ENCODE measurements at regions not wholly inside any gene's neighbourhood (a gene's known extent, or its start where the extent isn't known, plus 50 kb on each side); places are given as distances from the start of the nearest gene placed in this dataset.

DNA sequence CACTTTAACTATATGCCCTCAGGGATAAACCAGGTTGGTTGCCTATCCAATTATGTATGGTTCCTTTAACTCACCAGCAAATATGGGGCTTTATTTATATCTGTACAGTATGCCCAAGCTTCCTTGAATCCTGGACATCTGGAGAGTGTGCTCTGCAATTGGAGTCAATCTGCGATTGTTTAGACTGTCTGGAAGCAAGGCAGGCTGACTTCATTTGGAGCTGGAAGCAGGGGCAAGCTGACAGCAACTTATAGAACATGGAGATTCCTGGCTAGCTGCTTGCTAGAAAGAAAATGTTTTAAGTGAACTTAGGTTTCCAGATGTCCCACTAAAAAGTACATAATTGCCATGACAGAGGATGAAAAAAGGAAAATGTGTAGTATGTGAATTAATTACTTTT lies 63.7 kb upstream of the TPRG1 start:
- no peak for ATAC-seq
- no peaks in the 10 kb centered on the region for H3K36me3 Mint-ChIP-seq
- no peaks in the 10 kb centered on the region for H3K4me1 Mint-ChIP-seq
- H3K4me3 Mint-ChIP-seq, result no peak overlapping the region
- H3K27me3 Mint-ChIP-seq, result no peaks in the 10 kb centered on the region
- H3K27ac Mint-ChIP-seq, result no peak overlapping the region
- H3K9me3 Mint-ChIP-seq, result no peaks in the 10 kb centered on the region

- H3K4me1 Mint-ChIP-seq, result no peaks in the 10 kb centered on the region
- no peaks in the 10 kb centered on the region for H3K9me3 Mint-ChIP-seq
- H3K27me3 Mint-ChIP-seq, result no peaks in the 10 kb centered on the region
- no peak overlapping the region for H3K27ac Mint-ChIP-seq
- no peak for ATAC-seq
- no peak overlapping the region for H3K4me3 Mint-ChIP-seq
- H3K36me3 Mint-ChIP-seq, result no peaks in the 10 kb centered on the region
Measured at GRCh38 chr3:189108735-189109134, 63.0 kb upstream of the TPRG1 start.

- no peaks in the 10 kb centered on the region for H3K27me3 Mint-ChIP-seq
- no peaks in the 10 kb centered on the region for H3K4me1 Mint-ChIP-seq
- no peak overlapping the region for H3K4me3 Mint-ChIP-seq
- H3K9me3 Mint-ChIP-seq, result no peaks in the 10 kb centered on the region
- no peaks in the 10 kb centered on the region for H3K36me3 Mint-ChIP-seq
- ATAC-seq, result no peak
- H3K27ac Mint-ChIP-seq, result no peak overlapping the region
Measured at GRCh38 chr3:189109145-189109544, 62.6 kb upstream of the TPRG1 start.

- Mint-ChIP-seq H3K4me3 (no peak overlapping the region), H3K36me3 (no peaks in the 10 kb centered on the region), H3K4me1 (no peaks in the 10 kb centered on the region), H3K27me3 (no peaks in the 10 kb centered on the region), H3K27ac (no peak overlapping the region), H3K9me3 (peaks cover 8% of the 10 kb centered on the region)
- ATAC-seq, result no peak
Measured at GRCh38 chr3:189117087-189117486, 54.7 kb upstream of the TPRG1 start.

GRCh38 chr3:189118896-189119295 lies 52.9 kb upstream of the TPRG1 start:
- Mint-ChIP-seq H3K4me1 (no peaks in the 10 kb centered on the region), H3K9me3 (peaks cover 8% of the 10 kb centered on the region), H3K36me3 (no peaks in the 10 kb centered on the region), H3K4me3 (no peak overlapping the region), H3K27ac (no peak overlapping the region), H3K27me3 (no peaks in the 10 kb centered on the region)
- no peak for ATAC-seq

DNA sequence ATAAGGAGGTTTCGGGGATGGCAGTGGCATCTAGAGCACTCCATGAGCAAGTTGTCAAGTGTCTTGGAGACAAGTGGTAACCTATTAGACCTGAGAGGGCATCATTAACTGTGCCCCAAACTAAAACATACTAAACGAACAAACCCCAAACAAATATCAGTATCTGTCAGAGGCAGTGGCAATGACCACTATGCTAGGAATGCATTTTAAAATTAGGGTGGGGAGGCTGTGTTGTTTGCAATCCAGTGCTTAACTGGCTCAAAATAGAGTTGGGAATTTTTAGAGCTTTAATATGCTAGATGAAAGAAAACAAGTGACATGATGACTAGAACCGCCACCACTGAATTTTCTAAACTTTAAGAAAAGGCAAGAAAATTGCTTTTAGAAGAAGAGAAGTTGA lies 51.8 kb upstream of the TPRG1 start:
- no peaks in the 10 kb centered on the region for H3K27me3 Mint-ChIP-seq
- H3K27ac Mint-ChIP-seq, result no peak overlapping the region
- H3K9me3 Mint-ChIP-seq, result peaks cover 8% of the 10 kb centered on the region
- no peak overlapping the region for H3K4me3 Mint-ChIP-seq
- no peak for ATAC-seq
- H3K4me1 Mint-ChIP-seq, result no peaks in the 10 kb centered on the region
- no peaks in the 10 kb centered on the region for H3K36me3 Mint-ChIP-seq

GRCh38 chr3:189121092-189121491 lies 50.7 kb upstream of the TPRG1 start:
- H3K36me3 Mint-ChIP-seq, result no peaks in the 10 kb centered on the region
- H3K27ac Mint-ChIP-seq, result no peak overlapping the region
- H3K4me3 Mint-ChIP-seq, result no peak overlapping the region
- no peaks in the 10 kb centered on the region for H3K27me3 Mint-ChIP-seq
- ATAC-seq, result no peak
- H3K9me3 Mint-ChIP-seq, result peaks cover 8% of the 10 kb centered on the region
- H3K4me1 Mint-ChIP-seq, result no peaks in the 10 kb centered on the region
